ENCODE measurements at regions not wholly inside any gene's neighbourhood (a gene's known extent, or its start where the extent isn't known, plus 50 kb on each side); places are given as distances from the start of the nearest gene placed in this dataset.
"Not testable (repeated sequence)": the region's sequence is repeated elsewhere in the genome, so short reads cannot be mapped to it uniquely, and the experiment has no call there.

DNA sequence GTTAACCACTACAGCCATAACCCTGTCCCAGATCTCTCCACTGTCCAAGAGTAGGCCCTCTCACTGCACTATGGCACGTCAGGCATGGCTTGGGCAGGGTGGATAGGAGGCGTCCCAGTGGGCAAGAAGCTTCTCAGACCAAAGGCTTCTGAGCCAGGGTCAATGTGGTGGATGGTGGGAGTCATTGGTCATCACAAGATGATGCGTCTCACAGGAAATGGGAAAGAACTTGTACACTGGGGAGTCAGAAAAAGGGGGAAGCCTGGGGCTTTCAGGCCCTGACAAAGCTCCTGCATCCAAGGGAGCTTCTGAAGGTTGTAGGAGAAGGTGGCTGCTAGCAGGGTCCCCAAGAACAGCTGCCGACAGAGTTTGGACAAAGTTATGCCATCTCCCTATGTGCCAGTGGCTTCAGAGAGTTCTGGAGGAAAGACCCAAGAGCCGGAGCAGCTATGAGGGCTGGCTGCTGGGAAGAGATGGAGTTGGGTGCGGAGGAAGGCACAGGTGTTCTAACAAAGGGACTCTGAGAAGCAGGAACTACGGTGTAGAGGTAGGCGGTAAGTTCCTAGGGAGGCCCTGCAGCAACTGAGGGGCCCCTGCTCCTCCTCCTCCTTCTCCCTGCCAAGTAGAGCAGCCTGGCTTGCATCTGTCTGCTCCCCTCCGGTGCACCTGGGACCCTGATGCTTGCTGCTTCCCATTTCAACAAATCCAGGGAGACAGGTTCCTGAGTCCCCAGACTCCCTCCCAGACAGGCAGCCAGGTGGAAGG lies 81.1 kb downstream of the ARL6IP4 start:
- no peak for DNase-seq (ENCODE audit: low read depth in 2 of 2)

- DNase-seq (ENCODE audit: low read depth in 2 of 2) = no peak
Measured at GRCh38 chr12:123059500-123059899, 79.0 kb downstream of the ARL6IP4 start.

- no peak for DNase-seq (ENCODE audit: low read depth in 2 of 2)
Measured at GRCh38 chr12:123058980-123059379, 78.5 kb downstream of the ARL6IP4 start.

GRCh38 chr12:123058481-123058880 lies 78.0 kb downstream of the ARL6IP4 start:
- DNase-seq (ENCODE audit: low read depth in 2 of 2) = no peak

- no peak for DNase-seq (ENCODE audit: low read depth in 2 of 2)
Measured at GRCh38 chr12:123057513-123058265, 77.2 kb downstream of the ARL6IP4 start.

DNA sequence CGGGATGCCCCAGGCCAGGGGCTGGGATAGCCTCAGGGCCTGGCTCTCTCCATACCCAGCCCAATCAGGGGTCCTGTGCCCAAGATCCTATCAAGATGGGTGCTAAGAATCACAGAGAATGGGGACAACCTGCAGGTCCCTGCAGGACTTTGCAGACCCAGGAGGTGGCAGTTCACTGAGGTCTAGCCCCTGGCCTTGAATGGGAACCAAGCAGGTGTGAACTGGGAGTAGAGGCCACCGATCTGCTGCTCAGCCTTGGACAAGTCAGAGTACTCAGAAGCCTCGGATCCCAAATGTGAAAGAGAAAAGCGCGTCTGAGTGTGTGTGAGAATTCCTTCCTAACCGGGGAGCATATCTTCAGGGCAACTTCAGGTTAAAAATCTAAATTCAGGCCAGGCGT lies 76.2 kb downstream of the ARL6IP4 start:
- no peak for DNase-seq (ENCODE audit: low read depth in 2 of 2)

GRCh38 chr12:123056053-123056452 lies 75.6 kb downstream of the ARL6IP4 start:
- no peak for DNase-seq (ENCODE audit: low read depth in 2 of 2)

DNA sequence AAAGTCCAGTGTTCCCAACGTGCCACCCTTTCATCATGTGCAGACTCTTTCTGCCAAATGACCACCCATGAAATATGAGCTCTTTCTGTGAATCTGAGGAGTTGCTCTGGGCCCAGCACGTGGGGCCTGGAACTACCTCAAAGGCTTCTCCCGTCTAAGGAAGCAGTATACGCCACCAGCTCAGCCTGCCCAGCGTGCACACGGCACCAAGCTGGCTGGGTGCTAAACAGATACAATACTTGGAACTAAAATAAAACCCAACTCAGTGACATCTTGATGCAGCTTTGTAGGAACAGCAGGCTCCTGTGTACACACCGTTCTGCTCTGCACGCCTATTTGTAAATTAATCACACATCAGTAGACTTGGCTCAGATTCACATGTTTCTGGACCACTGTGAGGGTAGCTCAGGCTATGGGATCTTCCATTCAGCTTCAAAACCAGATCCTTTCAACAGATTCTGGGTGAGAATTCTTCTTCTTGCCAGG lies 74.8 kb downstream of the ARL6IP4 start:
- no peak for DNase-seq (ENCODE audit: low read depth in 2 of 2)

GRCh38 chr12:123054371-123054770 lies 73.9 kb downstream of the ARL6IP4 start:
- no peak for DNase-seq (ENCODE audit: low read depth in 2 of 2)

DNA sequence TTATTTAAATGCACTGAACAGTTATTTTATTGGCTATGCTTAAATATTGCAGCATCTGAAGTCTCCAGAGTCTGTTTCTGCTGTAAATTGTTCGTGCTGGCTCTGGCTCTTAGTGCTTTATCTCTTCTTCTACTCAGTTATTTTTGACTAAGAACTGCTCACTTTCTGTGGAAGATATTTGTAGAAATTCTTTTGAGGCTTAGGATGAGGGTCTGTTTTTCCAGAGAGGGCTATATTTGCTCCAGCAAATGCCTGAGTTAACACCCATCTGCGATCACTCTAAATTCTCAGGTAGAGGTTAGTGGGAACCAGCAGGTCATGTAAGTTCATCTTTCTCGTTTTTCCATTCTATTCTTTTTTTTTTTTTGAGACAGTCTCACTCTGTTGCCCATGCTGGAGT lies 71.1 kb downstream of the ARL6IP4 start:
- DNase-seq (ENCODE audit: low read depth in 2 of 2) = no peak

- DNase-seq (ENCODE audit: low read depth in 2 of 2) = no peak
Measured at GRCh38 chr12:123050913-123051312, 70.4 kb downstream of the ARL6IP4 start.

GRCh38 chr12:123050331-123050831 lies 69.9 kb downstream of the ARL6IP4 start:
- DNase-seq (ENCODE audit: low read depth in 2 of 2) = no peak

- no peak for DNase-seq (ENCODE audit: low read depth in 2 of 2)
Measured at GRCh38 chr12:123049398-123050240, 69.1 kb downstream of the ARL6IP4 start.

- DNase-seq (ENCODE audit: low read depth in 2 of 2) = not testable (repeated sequence)
Measured at GRCh38 chr12:123047892-123048291, 67.4 kb downstream of the ARL6IP4 start.

- no peak for DNase-seq (ENCODE audit: low read depth in 2 of 2)
Measured at GRCh38 chr12:123047289-123047688, 66.8 kb downstream of the ARL6IP4 start.

DNA sequence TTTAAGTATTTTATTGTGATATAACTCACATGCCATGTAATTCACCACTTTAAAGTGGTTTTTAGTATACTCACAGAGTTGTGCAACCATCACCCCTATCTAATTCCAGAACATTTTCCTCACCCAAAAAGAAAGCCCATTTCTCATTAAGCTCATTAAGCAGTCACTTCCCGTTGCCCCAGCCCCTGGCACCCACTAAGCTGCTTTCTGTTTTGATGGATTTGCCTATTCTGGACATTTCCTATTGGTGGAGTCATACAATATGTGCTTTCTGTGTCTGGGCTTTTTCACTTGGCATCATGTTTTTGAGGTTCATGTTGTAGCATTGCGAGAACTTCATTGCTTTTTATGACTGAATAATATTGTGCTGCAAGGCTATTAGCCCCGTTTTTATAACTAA lies 66.0 kb downstream of the ARL6IP4 start:
- no peak for DNase-seq (ENCODE audit: low read depth in 2 of 2)

GRCh38 chr12:123045678-123046077 lies 65.2 kb downstream of the ARL6IP4 start:
- no peak for DNase-seq (ENCODE audit: low read depth in 2 of 2)

DNA sequence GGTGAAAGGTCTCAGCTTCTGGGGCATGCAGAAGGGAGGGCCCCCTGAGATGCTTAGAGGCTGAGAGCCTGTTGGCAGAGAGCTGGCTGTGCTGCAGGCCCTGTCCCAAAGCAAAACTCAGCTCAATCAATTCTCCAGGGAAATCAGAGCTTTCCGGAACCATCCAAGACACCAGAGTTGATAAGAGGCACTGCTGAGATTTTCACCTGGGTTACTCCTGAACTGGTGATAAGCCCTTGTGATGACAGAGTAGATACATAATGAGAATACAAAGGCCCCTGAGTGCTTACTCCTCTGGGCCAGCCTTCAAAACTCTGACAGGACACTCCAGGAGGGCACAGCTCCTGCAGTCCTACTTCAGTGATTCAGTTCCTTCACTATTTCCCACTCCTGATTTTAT lies 63.9 kb downstream of the ARL6IP4 start:
- DNase-seq (ENCODE audit: low read depth in 2 of 2) = no peak

GRCh38 chr12:123043536-123044001 lies 63.1 kb downstream of the ARL6IP4 start:
- DNase-seq (ENCODE audit: low read depth in 2 of 2) = peak; percentile 35 to 57

GRCh38 chr12:123042833-123043232 lies 62.4 kb downstream of the ARL6IP4 start:
- no peak for DNase-seq (ENCODE audit: low read depth in 2 of 2)

- no peak for DNase-seq (ENCODE audit: low read depth in 2 of 2)
Measured at GRCh38 chr12:123041811-123042655, 61.6 kb downstream of the ARL6IP4 start.

Data from stimulated activated CD8-positive, alpha-beta memory T cell treated with anti-CD3 and anti-CD28 coated beads, Interleukin-2, amount 100 ng/mL, for 1 hour (primary cell).